ENCODE measurements at regions not wholly inside any gene's neighbourhood (a gene's known extent, or its start where the extent isn't known, plus 50 kb on each side); places are given as distances from the start of the nearest gene placed in this dataset.

- H3K27me3 Mint-ChIP-seq: peaks cover 5% of the 10 kb centered on the region
- CTCF ChIA-PET: no interaction called here
- H3K36me3 Mint-ChIP-seq: no peaks in the 10 kb centered on the region
- no peak overlapping the region for H3K4me3 Mint-ChIP-seq
- H3K9me3 Mint-ChIP-seq: no peaks in the 10 kb centered on the region
- no peak for DNase-seq
- no peaks in the 10 kb centered on the region for H3K4me1 Mint-ChIP-seq
- no peak overlapping the region for H3K27ac Mint-ChIP-seq
These were observed 69.8 kb downstream of the CD83 start for GRCh38 chr6:14187406-14187805.

- peaks cover 16% of the 10 kb centered on the region for H3K27me3 Mint-ChIP-seq
- no peaks in the 10 kb centered on the region for H3K36me3 Mint-ChIP-seq
- CTCF ChIA-PET: no interaction called here
- H3K4me3 Mint-ChIP-seq: no peak overlapping the region
- H3K9me3 Mint-ChIP-seq: no peaks in the 10 kb centered on the region
- no peak overlapping the region for H3K27ac Mint-ChIP-seq
- no peak for DNase-seq
- H3K4me1 Mint-ChIP-seq: no peaks in the 10 kb centered on the region
These were observed 71.5 kb downstream of the CD83 start for GRCh38 chr6:14189074-14189473.

GRCh38 chr6:14190191-14190928 lies 72.8 kb downstream of the CD83 start:
- CTCF ChIA-PET: no interaction called here
- H3K4me3 Mint-ChIP-seq: no peak overlapping the region
- no peak for DNase-seq
- H3K9me3 Mint-ChIP-seq: no peaks in the 10 kb centered on the region
- H3K27ac Mint-ChIP-seq: no peak overlapping the region
- no peaks in the 10 kb centered on the region for H3K4me1 Mint-ChIP-seq
- H3K36me3 Mint-ChIP-seq: no peaks in the 10 kb centered on the region
- H3K27me3 Mint-ChIP-seq: peaks cover 16% of the 10 kb centered on the region

GRCh38 chr6:14190929-14191224 lies 73.3 kb downstream of the CD83 start:
- Mint-ChIP-seq H3K4me3 (no peak overlapping the region), H3K27ac (no peak overlapping the region), H3K27me3 (peaks cover 16% of the 10 kb centered on the region), H3K9me3 (no peaks in the 10 kb centered on the region), H3K36me3 (no peaks in the 10 kb centered on the region), H3K4me1 (no peaks in the 10 kb centered on the region)
- no peak for DNase-seq
- CTCF ChIA-PET: no interaction called here

- Mint-ChIP-seq H3K4me3 (no peak overlapping the region), H3K36me3 (no peaks in the 10 kb centered on the region), H3K4me1 (no peaks in the 10 kb centered on the region), H3K27ac (no peak overlapping the region), H3K27me3 (peaks cover 16% of the 10 kb centered on the region), H3K9me3 (no peaks in the 10 kb centered on the region)
- no peak for DNase-seq
- CTCF ChIA-PET: no interaction called here
These were observed 74.2 kb downstream of the CD83 start for GRCh38 chr6:14191761-14192160.

GRCh38 chr6:14192216-14192788 lies 74.7 kb downstream of the CD83 start:
- no peak for DNase-seq
- CTCF ChIA-PET: no interaction called here
- Mint-ChIP-seq H3K27me3 (peaks cover 16% of the 10 kb centered on the region), H3K36me3 (no peaks in the 10 kb centered on the region), H3K4me1 (no peaks in the 10 kb centered on the region), H3K27ac (no peak overlapping the region), H3K9me3 (no peaks in the 10 kb centered on the region), H3K4me3 (no peak overlapping the region)

- no peaks in the 10 kb centered on the region for H3K36me3 Mint-ChIP-seq
- no peak for DNase-seq
- CTCF ChIA-PET: no interaction called here
These were observed 76.0 kb downstream of the CD83 start for GRCh38 chr6:14193524-14193923.

GRCh38 chr6:14194483-14194882 lies 76.9 kb downstream of the CD83 start:
- Mint-ChIP-seq H3K27me3 (peaks cover 16% of the 10 kb centered on the region), H3K36me3 (no peaks in the 10 kb centered on the region), H3K4me3 (no peak overlapping the region), H3K4me1 (no peaks in the 10 kb centered on the region), H3K27ac (no peak overlapping the region), H3K9me3 (no peaks in the 10 kb centered on the region)
- CTCF ChIA-PET: no interaction called here
- DNase-seq: no peak

More at GRCh38 chr6:14193524-14193923, 76.0 kb downstream of the CD83 start:
- H3K9me3 Mint-ChIP-seq: no peaks in the 10 kb centered on the region
- no peak overlapping the region for H3K27ac Mint-ChIP-seq
- peaks cover 16% of the 10 kb centered on the region for H3K27me3 Mint-ChIP-seq
- no peaks in the 10 kb centered on the region for H3K4me1 Mint-ChIP-seq
- H3K4me3 Mint-ChIP-seq: no peak overlapping the region

- Mint-ChIP-seq H3K9me3 (peaks cover under 1% of the 10 kb centered on the region), H3K36me3 (no peaks in the 10 kb centered on the region), H3K27ac (no peak overlapping the region), H3K27me3 (peaks cover 16% of the 10 kb centered on the region), H3K4me3 (no peak overlapping the region), H3K4me1 (no peaks in the 10 kb centered on the region)
- CTCF ChIA-PET: no interaction called here
- no peak for DNase-seq
These were observed 77.4 kb downstream of the CD83 start for GRCh38 chr6:14194976-14195375.

- peaks cover 5% of the 10 kb centered on the region for H3K9me3 Mint-ChIP-seq
- no peak overlapping the region for H3K4me3 Mint-ChIP-seq
- DNase-seq: no peak
- H3K27ac Mint-ChIP-seq: no peak overlapping the region
- H3K36me3 Mint-ChIP-seq: no peaks in the 10 kb centered on the region
- H3K4me1 Mint-ChIP-seq: no peaks in the 10 kb centered on the region
- CTCF ChIA-PET: no interaction called here
- peaks cover 12% of the 10 kb centered on the region for H3K27me3 Mint-ChIP-seq
These were observed 78.5 kb downstream of the CD83 start for GRCh38 chr6:14196026-14196425.

GRCh38 chr6:14197118-14197517 lies 79.5 kb downstream of the CD83 start:
- no peak for DNase-seq
- CTCF ChIA-PET: no interaction called here
- Mint-ChIP-seq H3K4me3 (no peak overlapping the region), H3K27ac (no peak overlapping the region), H3K27me3 (peaks cover 12% of the 10 kb centered on the region), H3K36me3 (no peaks in the 10 kb centered on the region), H3K4me1 (no peaks in the 10 kb centered on the region), H3K9me3 (peaks cover 5% of the 10 kb centered on the region)

- CTCF ChIA-PET: no interaction called here
- Mint-ChIP-seq H3K4me1 (no peaks in the 10 kb centered on the region), H3K36me3 (no peaks in the 10 kb centered on the region), H3K9me3 (peaks cover 5% of the 10 kb centered on the region), H3K4me3 (no peak overlapping the region), H3K27me3 (peaks cover 4% of the 10 kb centered on the region), H3K27ac (no peak overlapping the region)
- no peak for DNase-seq
These were observed 82.5 kb downstream of the CD83 start for GRCh38 chr6:14200047-14200446.

GRCh38 chr6:14202947-14203346 lies 85.4 kb downstream of the CD83 start:
- no peak for DNase-seq
- no peak overlapping the region for H3K27ac Mint-ChIP-seq
- H3K9me3 Mint-ChIP-seq: peaks cover 5% of the 10 kb centered on the region
- peaks cover 4% of the 10 kb centered on the region for H3K27me3 Mint-ChIP-seq
- H3K4me1 Mint-ChIP-seq: no peaks in the 10 kb centered on the region
- no peak overlapping the region for H3K4me3 Mint-ChIP-seq
- CTCF ChIA-PET: no interaction called here
- no peaks in the 10 kb centered on the region for H3K36me3 Mint-ChIP-seq

- H3K9me3 Mint-ChIP-seq: no peaks in the 10 kb centered on the region
- CTCF ChIA-PET: interaction anchor here (1.0 kb wide), 1 partner anchor 237 kb away, joined by 3 read pairs; no protein-coding TSS in a partner anchor
- peaks cover 4% of the 10 kb centered on the region for H3K27me3 Mint-ChIP-seq
- DNase-seq: no peak
- no peaks in the 10 kb centered on the region for H3K36me3 Mint-ChIP-seq
- peaks cover 8% of the 10 kb centered on the region for H3K4me1 Mint-ChIP-seq
- no peak overlapping the region for H3K27ac Mint-ChIP-seq
- no peak overlapping the region for H3K4me3 Mint-ChIP-seq
These were observed 88.8 kb downstream of the CD83 start for GRCh38 chr6:14206391-14206790.

GRCh38 chr6:14207448-14207847 lies 89.9 kb downstream of the CD83 start:
- CTCF ChIA-PET: no interaction called here

More at GRCh38 chr6:14207448-14207847, 89.9 kb downstream of the CD83 start:
- no peak for DNase-seq
- H3K4me1 Mint-ChIP-seq: peaks cover 18% of the 10 kb centered on the region
- H3K36me3 Mint-ChIP-seq: no peaks in the 10 kb centered on the region
- no peak overlapping the region for H3K27ac Mint-ChIP-seq
- H3K4me3 Mint-ChIP-seq: no peak overlapping the region
- H3K27me3 Mint-ChIP-seq: peaks cover 13% of the 10 kb centered on the region
- H3K9me3 Mint-ChIP-seq: no peaks in the 10 kb centered on the region

Measured in activated naive CD4-positive, alpha-beta T cell treated with anti-CD3 and anti-CD28 coated beads, Interleukin-2, amount 10 ng/mL, durations not matched to agents 7 days and 5 days (primary cell).